IPS-NIHi7 (cell line): ENCODE measurements at regions not wholly inside any gene's neighbourhood (a gene's known extent, or its start where the extent isn't known, plus 50 kb on each side); places are given as distances from the start of the nearest gene placed in this dataset.

Experiments
- DNase-seq: peaks from one replicate; pipeline ENCODE4 v3.0.0; 2012; ENCODE audit warnings: mixed read lengths; ENCODE audit errors: extremely low spot score

DNA sequence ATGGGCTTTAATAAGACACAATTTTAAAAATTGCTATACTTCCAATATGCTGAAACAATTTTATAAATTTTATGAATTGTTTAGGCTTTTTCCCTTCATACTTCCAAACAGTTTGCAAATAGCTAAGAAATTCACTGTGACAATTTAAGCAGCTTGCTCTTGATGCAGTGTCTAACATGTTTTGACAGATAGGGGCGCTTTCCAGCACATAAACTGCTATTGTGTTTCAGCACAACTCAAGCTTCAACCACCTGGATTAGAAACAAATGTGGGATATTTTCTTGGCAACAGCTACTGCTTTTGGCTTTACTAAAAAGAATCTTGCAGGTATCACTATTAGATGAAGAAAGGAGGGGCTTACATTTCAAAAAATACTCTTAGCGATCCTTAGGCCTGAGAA, 565.8 kb upstream of the DPPA4 start:
- DNase-seq = no peak

DNA sequence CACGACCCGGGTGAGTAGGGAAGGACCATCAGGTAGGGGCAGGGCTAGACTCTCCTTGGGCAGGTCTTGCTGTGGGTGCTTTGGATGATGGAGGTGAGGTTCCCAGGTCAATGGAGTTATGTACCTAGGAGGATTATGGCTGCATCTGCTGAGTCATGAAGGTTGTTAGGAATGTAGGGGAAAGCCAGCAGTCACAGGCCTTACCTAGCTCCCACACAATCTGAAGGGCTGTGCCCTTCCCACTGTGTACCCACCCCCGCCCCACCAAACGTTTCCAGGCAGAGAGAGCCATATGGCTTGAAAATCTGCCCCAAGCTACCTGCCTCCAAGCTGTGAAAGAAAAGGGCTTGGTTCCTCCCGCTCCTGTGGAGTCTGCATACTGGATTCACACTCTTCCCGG, 573.4 kb upstream of the DPPA4 start:
- DNase-seq = no peak

DNA sequence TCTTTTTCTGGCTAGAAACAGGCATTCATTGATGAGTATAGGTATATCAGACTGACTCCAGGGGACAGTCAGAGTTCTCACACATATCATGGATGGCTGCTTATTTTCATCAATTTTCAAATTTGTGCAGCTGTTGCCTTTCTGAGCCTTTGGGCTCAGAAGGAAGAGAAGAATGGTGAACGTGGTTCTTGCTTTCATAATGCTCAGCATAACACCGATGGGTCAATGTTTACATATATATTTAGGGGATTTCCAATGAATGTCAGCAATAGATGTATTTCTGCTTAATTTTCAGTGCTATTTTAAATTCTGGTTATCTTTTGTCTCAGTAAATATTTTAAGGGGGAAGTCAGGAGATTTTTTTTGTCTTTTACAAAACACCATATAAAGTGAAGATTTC, 581.4 kb upstream of the DPPA4 start:
- no peak for DNase-seq

DNA sequence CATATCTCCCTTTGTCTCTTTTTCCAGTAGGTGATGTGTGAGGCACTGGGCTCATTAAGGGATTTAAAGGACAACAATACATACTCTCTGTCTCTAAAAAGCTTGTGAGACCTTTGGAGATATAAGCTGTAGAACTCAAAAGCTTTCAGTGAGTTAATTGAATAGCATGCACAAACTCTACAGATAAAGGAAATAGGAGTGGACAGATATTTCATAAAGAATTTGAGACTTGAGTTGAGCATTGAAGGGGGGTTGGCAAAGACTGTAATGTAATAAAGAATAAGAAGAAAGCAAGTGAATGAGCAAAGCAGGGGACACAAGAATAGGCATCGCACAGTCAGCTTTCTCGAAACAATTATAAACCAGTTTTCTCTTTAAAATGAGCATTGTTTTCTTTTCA, 583.4 kb upstream of the DPPA4 start:
- DNase-seq = no peak

DNA sequence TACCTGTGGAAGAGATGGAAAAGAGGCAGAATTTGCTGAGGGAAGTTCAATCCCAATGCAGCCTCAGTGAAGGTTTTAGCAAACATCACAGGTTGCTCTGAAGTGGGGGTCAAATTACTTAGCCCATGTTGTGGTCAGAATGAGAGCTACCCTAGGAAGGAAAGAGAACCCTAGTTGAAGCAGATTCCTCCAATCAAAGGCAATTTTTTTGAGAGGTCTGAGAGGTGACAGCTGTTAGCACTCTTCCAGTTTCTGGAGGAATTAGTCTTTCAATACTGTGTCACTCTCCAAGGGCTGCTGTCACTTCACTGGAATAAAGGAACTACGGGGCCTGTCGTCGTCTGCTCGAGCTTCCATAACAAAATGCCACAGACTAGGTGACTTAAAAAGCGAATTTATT, 584.2 kb upstream of the DPPA4 start:
- DNase-seq = no peak

DNA sequence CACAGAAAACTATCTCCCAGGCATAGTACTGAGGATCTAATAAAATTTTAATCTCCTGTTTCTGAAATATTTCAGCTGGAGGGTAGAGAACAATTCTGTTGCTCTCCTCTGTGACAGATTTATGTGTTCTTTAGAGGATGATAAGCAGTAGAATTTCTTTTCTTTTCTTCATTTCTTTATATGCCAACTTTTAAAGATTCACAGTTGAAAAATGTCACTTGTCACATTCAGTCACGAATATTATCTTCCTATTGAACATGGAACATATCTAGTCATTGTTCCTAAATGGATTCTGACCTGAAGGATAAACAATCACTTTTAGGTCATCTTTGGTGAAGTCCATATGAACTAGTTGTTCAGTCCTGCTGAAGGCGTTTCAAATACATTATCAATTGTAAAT, 585.5 kb upstream of the DPPA4 start:
- no peak for DNase-seq

DNA sequence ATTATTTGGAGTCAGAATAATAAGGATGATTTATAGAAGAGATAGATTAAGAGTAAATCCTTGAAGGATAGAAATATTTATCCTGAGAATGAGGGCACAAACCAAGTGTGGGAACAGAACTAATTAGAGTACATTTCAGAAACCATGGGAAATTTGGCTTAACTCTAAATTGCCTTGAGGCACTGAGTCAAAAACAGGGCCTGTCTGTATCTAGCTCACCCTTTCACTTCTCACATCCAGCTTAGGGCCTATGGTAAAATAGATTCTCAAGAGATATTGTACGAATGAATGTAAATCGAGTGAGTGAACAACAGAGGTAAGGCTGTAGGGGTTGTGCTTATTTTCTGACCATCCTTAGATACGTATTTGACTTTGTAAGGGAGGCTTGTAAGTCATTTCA, 586.1 kb upstream of the DPPA4 start:
- no peak for DNase-seq

DNA sequence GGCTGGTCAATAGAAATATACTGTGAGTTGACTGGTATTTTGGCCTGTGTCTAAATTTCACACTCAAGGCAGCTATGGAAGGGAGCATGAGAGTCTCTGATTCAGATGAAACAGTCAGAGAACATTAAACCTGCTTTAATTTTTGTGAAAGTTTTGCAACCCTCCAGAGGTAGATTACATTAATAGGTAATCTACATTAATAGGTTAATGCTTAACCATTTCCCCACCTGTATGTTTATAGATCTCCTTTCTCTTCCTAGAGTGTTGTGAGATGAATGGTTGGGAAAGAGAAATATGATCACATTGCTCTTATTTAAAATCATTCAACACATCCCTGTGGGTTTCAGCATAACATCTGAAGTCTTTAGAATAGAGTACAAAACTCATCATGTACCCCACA, 586.9 kb upstream of the DPPA4 start:
- DNase-seq = no peak

DNA sequence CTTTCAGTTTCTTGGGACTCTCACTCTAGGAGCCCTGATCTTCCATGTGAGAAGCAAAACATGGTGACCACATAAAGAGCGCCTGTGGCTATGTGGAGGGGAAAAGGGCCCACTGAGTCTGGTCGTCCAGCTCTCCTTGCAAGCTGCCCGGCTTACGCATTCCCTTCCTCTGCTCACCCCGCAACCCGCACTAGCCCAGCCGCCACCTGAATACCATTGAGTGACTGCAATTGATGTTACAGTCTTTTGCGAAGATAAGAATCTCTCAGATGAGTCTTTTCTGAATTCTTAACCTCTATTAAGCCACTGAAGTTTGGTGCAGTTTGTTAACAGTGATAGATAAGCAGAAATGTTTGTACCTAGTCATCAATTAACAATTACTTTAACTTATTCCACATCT, 589.0 kb upstream of the DPPA4 start:
- no peak for DNase-seq

DNA sequence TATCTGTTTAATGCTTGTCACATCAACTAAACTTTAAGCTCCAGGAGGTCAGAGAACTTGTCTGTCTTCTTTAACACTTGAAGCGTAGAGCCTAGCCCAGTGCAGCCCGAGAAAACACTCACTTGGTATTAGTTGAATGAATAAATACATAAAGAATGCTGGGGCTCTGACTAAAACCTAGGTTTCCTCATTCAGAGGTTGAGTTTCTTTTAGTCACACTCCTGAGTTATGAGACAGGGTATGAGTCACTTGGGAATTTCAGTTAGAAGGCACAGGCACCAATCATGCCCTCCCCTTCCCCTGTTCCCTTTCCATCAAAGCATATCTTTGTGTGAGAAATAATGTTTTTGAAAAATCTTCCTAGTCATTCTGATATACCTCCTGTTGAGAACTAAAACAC, 589.8 kb upstream of the DPPA4 start:
- peak; percentile 21 for DNase-seq

DNA sequence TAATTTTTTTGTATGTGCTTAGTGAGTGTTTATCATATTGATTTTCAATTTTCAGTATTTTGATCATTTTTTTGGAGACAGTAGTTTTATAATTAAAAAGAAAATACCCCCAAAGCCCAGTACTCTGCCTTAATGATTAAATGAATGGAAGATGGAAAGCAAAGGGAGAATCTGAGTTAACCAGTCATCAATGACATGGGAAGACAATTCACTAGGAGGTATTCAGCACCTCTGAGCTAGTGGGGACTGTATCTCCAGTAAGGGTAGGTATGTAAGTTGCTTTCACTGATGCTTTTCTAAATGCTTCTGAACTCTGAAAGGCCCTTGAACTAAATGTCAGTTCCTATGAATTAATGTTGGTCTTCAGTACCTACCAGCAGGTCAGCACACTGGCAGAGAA, 590.4 kb upstream of the DPPA4 start:
- no peak for DNase-seq

DNA sequence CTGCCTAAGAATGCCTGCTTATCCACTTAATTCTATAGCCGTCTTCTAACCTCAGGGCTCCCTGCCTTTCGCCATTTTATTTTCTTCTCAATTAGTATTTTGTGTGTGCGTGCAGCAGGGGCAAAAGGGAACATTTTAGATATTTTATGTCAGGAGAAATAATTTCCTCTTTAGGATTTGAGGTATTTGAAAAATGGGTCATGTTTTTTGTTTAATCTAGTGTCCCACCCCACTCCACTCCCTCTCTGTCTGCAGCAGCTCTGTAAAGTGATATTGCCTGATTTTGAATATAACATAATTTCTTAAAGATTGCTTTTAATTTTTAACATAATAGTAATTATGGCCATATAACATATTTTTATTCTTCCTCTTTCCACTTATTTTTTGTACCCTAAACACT, 593.2 kb upstream of the DPPA4 start:
- no peak for DNase-seq

DNA sequence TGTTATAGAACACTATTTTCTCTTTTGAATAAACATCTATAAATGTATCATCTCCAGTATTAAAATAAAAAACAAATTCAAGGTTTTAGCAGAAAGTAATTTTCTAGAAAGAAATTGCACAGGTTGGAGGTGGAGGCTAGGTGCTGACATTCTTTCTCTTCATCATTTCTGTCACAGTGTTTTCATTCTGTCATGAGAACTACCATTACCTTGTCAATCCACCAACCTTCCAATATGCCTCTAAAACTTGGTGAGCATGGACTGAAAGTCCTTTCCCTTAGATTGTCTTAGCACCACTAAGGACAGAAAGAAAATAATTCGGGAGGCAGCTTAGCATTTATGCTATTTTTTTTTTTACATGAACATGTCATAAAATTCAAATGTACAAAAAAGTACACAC, 596.2 kb upstream of the DPPA4 start:
- no peak for DNase-seq

DNA sequence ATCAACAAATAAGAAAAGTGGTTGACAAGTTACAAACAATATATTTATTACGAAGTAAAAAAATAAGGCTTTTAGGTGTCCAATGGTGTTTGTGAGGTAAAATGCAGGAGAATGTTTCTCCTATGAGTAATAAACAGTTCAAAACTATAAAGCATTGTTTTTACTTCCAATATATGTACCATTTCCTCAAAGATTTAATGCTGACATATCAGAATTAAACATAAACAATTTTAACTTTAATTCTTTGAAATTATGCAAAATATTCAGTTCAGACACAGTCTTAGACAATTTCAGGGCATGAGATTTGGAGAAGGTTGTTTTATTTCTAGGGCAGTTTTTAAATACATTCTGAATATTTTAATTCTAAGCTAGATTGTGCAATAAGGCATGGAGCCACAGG, 602.5 kb upstream of the DPPA4 start:
- DNase-seq = no peak

DNA sequence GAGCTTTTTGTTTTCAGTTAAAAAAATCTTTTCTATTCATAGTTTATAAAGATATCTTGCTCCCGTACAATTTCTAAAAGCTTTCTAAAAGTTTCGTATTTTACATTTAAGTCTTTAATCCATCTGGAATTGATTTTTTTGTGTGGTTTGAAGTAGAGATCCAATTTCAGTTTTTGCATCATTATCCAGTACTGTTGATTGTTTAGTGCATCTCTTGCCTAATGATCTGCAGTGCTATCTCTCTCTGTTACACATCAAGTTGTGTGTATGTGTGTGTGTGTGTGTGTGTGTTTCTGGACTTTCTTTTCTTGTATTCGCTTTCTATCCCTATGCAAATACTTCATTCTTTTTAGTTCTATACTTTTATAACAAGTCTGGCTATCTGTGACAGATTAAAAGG, 605.8 kb upstream of the DPPA4 start:
- DNase-seq = no peak

DNA sequence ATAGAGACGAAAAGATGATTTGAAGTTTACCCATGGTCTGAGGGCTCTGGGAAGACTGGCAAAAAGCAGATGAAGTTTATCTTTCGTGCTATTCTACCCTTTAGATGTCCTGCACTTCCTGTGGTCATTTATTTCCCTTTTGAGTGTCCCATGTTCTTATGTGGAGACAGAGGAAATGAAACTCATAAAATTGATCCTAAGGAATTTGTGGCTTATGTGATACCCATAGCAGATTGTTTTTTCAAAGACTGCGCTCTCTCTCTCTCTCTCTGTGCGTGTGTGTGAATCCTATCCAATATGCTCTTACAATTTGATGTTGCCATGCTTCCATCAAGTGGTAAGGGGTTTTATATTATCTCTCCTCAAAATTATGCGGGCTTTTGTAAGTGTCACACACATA, 607.5 kb upstream of the DPPA4 start:
- DNase-seq = no peak

DNA sequence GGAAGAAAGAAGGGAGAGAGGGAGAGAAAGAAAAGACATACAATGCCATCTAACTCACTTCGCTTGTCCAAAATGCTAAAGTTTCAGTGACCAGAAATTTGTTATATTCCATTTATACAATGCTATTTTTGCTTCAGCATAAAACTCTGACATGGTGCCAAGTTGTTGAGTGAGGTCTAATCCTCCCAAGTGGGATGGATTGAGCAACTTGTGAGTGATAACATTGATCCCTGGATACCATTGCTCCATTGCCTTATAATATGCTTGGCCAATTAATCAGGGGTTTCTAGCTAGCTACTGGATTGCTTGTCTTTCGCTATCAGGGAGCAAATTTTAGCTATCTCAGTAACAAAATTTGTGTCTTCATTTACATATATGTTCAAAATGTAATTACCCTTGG, 615.6 kb upstream of the DPPA4 start:
- no peak for DNase-seq

DNA sequence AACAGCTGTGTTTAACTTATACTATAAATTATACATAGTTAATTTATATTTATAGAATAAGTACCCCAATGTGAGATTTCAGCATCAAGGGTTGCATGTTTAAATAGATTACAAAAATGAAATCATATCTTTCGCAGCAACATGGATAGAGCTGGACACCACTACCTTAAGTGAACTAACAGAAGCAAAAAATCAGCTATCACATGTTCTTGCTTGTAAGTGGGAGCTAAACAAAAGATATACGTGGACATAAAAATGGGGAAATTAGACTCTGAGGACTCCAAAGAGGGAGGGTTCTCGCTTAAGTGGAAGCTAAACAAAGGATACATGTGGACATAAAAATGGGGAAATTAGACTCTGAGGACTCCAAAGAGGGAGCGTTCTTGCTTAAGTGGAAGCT, 626.5 kb upstream of the DPPA4 start:
- DNase-seq = no peak

DNA sequence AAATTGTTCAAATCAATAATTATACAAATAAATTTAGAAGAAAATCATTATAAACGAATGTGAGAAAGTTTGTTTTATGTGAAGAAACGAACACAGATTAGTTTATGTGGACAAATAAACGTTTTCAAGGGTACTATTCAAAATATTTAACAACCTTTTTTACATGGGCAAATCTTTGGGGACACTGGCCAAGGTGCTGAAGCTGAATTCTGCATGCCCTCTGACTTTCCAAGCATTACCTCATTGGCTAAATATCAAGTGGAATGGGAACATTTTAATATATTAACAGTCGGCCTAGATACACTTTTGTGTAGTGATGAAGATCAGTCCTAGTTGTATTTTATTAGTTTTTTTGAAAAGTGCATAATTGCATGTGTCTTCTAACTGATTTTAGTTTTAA, 636.4 kb upstream of the DPPA4 start:
- DNase-seq = no peak

DNA sequence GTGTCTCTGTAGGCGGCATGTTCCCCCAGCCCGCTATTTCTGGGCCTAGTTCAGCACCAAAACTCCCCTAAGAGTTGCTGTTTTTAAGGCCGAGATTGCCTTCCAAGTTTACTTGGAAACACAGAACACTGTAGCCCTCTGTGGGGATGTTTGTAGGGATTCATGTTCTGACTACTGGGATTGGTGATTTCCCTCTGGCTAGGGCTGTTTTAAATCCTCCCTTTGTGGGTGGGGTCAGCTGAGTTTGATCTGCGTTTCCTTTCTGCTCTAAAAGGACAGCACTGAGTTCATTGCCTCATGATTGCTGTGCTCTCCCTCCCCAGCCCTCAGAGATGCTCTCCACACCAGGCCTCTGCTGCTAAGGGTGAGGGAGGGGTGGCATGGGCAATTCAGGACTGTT, 640.6 kb upstream of the DPPA4 start:
- peak; percentile 7 for DNase-seq

DNA sequence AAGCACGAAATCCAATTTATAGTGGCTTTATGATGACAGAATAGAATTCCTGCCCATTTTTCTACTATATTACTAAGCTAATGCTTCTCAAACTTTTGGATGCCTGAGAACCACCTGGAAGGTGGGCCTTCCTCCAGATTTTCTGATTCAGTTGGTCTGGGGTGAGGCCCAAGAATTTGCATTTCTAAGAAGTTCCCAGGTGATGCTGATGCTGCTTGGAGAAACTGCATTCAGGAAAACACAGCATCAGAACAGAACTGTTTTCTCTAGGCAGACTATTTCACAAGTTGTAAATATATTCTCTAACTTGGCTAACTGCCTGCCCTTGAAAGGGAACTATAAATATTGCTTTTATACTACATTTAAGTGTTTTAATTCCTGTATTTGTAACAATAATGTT, 644.9 kb upstream of the DPPA4 start:
- DNase-seq = no peak

DNA sequence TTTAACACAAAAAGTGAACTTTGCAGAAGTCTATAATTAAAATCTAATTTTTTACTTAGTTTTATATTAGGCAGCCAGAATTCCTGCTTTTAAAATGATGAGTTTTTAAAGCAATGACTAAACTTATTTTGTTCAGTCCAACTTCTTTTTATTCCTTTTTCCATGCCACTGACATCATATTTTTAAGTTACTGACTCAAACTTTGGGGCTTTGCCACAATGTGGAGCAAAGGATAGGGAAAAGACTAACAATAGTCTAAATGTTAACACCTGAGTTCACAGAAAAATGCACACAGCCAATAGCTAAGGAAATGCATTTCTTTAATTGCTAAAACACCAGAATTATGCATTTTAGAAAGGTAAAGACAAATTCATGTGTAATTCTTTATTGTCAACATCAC, 647.6 kb upstream of the DPPA4 start:
- no peak for DNase-seq

DNA sequence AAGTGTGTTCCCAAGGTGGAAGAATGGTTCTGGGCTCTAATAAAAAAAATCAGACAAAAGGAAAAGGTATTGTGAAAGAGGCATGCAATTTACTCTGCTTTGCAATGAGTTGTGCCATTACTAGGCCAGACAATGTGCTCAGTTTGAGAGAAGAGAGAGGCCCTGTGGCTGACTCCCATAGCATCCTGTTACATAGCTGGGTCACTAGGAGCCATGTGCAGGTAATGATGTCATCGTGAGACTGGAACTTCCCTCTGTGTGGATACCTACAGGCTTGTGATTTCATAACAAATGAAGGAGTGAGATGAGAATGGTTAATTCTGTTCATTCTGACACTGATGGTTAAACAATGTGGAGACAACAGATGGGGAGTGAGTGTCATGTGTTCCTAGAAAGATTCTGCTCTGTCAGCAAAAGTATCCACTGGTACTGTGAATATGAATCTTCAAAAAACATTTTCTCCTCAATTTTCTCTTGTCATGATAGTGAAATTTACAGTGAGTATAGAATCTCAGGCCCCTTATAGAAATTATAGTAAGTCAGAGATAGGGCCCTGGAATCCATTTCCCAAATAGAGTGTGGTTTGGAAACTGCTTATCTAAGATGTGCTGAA, 648.7 kb upstream of the DPPA4 start:
- no peak for DNase-seq

DNA sequence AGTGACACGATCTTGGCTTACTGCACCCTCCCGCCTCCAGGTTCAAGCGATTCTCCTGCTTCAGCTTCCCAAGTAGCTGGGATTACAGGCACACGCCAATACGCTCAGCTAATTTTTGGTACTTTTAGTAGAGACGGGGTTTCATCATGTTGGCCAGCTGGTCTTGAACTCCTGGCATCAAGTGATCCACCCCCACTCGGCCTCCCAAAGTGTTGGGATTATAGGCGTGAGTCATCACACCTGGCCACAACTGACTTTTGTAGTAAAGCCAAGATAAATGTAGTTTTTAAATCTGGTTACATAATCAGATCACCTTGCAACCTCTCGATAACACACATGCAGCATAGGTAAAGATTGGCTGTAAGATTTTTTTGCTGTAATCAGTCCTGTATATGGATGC, 657.5 kb upstream of the DPPA4 start:
- DNase-seq = no peak

DNA sequence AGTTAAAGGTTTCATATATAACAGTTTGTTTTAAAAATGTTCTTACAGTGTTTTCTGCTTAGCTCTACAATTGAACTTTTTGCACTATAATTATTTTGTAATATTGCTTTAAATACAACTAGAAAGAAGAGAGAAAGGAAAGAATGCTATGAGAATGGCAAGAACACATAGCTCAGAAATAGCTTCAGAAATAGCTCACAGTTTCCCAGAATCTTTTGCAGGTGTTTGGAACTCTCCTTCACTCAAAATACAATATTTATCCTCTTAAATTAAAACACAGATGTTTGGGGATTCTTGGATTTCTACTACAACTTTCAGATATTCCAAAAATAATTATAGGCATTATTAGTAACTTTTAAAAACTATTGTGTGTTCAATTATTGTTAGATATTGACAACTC, 658.0 kb upstream of the DPPA4 start:
- no peak for DNase-seq
